Vagina (tissue), 2 donors: ENCODE measurements at regions not wholly inside any gene's neighbourhood (a gene's known extent, or its start where the extent isn't known, plus 50 kb on each side); places are given as distances from the start of the nearest gene placed in this dataset.

ENCODE experiments used
- POLR2A ChIP-seq, 2 donors: fragments of 450-650 bp; IDR thresholded peaks; one replicate each; pipeline ENCODE4 v1.6.1; 2017; ENCODE audit warnings: antibody characterized with exemption in 2 of 2, mild to moderate bottlenecking in 2 of 2, moderate library complexity in 2 of 2
- POLR2AphosphoS5 ChIP-seq, 2 donors: sonication (generic); formaldehyde crosslinking; IDR thresholded peaks; one replicate each; pipeline ENCODE4 v1.9.0; 2017; ENCODE audit warnings: antibody characterized with exemption in 2 of 2, mild to moderate bottlenecking in 2 of 2, low read depth in 1 of 2; ENCODE audit not compliant: insufficient read depth in 1 of 2

DNA sequence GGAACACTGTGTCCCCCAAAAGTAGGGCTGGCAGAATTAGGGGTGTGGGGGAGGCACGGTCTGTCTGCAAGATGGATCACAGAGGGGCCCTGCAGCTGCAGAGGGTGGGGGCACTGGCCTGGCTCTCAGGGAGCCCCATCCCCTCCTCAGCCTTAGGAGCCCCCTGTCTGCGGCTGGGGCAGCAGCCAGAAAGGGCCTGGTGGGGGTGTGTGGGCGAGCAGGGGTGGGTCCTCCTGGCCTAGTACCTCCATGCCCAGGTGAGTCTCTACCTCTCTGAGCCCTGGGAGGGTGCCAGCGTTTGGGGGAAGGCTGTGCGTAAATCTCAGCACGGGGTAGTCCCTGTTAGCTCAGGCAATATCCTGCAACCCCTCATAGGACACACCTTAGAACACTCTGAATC is 280.5 kb upstream of the PPP2R2D start:
- no peak for TF ChIP-seq POLR2A (IDR thresholded peaks at IDR 0.05)
- no peak for TF ChIP-seq POLR2AphosphoS5 (IDR thresholded peaks at IDR 0.05; ENCODE audit: insufficient read depth in 1 of 2, low read depth in 1 of 2)
